Right lobe of liver (tissue), 6 donors: ENCODE measurements at regions not wholly inside any gene's neighbourhood (a gene's known extent, or its start where the extent isn't known, plus 50 kb on each side); places are given as distances from the start of the nearest gene placed in this dataset.

ENCODE experiments used
- ATAC-seq, 4 donors: fragments of 200-7000 bp; cut with Tn5 transposase; one replicate each; pipeline ENCODE4 v1.9.1; 2020; ENCODE audit warnings: mild to moderate bottlenecking in 4 of 4, moderate library complexity in 4 of 4
- DNase-seq, 3 donors: peaks; one replicate each; pipeline ENCODE4 v3.0.0-alpha.2; 2020
- H3K27ac ChIP-seq, 3 donors: fragments of 200-600 bp; one replicate each; pipeline ENCODE4 v1.8.0; 2022
- H3K27me3 ChIP-seq, 2 donors: fragments of 200-600 bp; one replicate each; pipeline ENCODE4 v1.8.0; 2022
- H3K36me3 ChIP-seq, 4 donors: fragments of 200-600 bp; sonication (generic) in 1 of 4; one replicate each; pipeline versions ENCODE4 v1.5.1 to v1.8.0; 2017 to 2022; ENCODE audit warnings: control low read depth in 1 of 4
- H3K4me1 ChIP-seq, 4 donors: fragments of 200-600 bp; sonication (generic) in 1 of 4; one replicate each; pipeline versions ENCODE4 v1.5.1 to v1.8.0; 2017 to 2022; ENCODE audit warnings: control low read depth in 1 of 4
- H3K4me3 ChIP-seq, 3 donors: fragments of 200-600 bp; one replicate each; pipeline ENCODE4 v1.8.0; 2022
- H3K9me3 ChIP-seq, 4 donors: fragments of 200-600 bp; sonication (generic) in 1 of 4; one replicate each; pipeline versions ENCODE4 v1.5.1 to v1.8.0; 2017 to 2022; ENCODE audit warnings: control low read depth in 1 of 4
- CTCF ChIP-seq, 4 donors: fragments of 200-600 bp in 3 of 4; fragments of 450-650 bp in 1 of 4; IDR thresholded peaks; one replicate each; pipeline versions ENCODE4 v1.5.1 to v1.8.0; 2016 to 2022; ENCODE audit warnings: antibody characterized with exemption in 4 of 4, mild to moderate bottlenecking in 2 of 4
- POLR2A ChIP-seq: fragments of 450-650 bp; IDR thresholded peaks from one replicate; pipeline ENCODE4 v1.6.1; 2017; ENCODE audit warnings: antibody characterized with exemption, mild to moderate bottlenecking
- WGBS: methylation state at CpG from one replicate; pipeline ENCODE4 v1.1.6; 2018; ENCODE audit warnings: low coverage, low lambda C conversion rate; ENCODE audit not compliant: insufficient coverage; ENCODE audit errors: missing lambda C conversion rate; 5-methylcytosine and 5-hydroxymethylcytosine counted together
- intact Hi-C, 2 donors: fragments of 100-400 bp; cut with DNase I; formaldehyde crosslinking; loops; one replicate each; pipeline versions ENCODE4 v1.11.2 to v1.14.1; 2022
- donor health status: DM: no; HTN: yes; CAD: no.
- donor health status: DM: no; HTN: no; CAD: no.
- donor health status: DM: no; HTN: no; CAD: no.
- donor health status: DM: no; HTN: yes; CAD: no.
- donor health status: DM: no; HTN: yes; CAD: no.

GRCh38 chr10:46226900-46227558 lies 59.8 kb upstream of the ANTXRL start:
- Histone ChIP-seq H3K9me3 (no peaks in the 10 kb centered on the region), H3K36me3 (no peaks in the 10 kb centered on the region), H3K4me3 (no peak overlapping the region), H3K27me3 (no peaks in the 10 kb centered on the region), H3K27ac (no peak overlapping the region), H3K4me1 (no peaks in the 10 kb centered on the region)
- ATAC-seq (no peak), DNase-seq (no peak)
- intact Hi-C loops: no loop called here
- WGBS: 75% methylated on average over 4 of the region's 7 CpGs
- no peak for TF ChIP-seq POLR2A
- TF ChIP-seq CTCF (IDR thresholded peaks at IDR 0.05): no peak

GRCh38 chr10:46227571-46227935 lies 59.2 kb upstream of the ANTXRL start:
- Histone ChIP-seq H3K27ac (no peak overlapping the region), H3K9me3 (no peaks in the 10 kb centered on the region), H3K4me3 (no peak overlapping the region), H3K36me3 (no peaks in the 10 kb centered on the region), H3K27me3 (no peaks in the 10 kb centered on the region), H3K4me1 (no peaks in the 10 kb centered on the region)
- TF ChIP-seq CTCF (IDR thresholded peaks at IDR 0.05) (no peak), POLR2A (no peak)
- WGBS: 64% methylated on average over 2 of the region's 4 CpGs
- ATAC-seq (no peak), DNase-seq (no peak)
- intact Hi-C loops: no loop called here

- Histone ChIP-seq H3K4me3 (no peak overlapping the region), H3K9me3 (no peaks in the 10 kb centered on the region), H3K36me3 (no peaks in the 10 kb centered on the region), H3K27ac (no peak overlapping the region), H3K4me1 (no peaks in the 10 kb centered on the region), H3K27me3 (no peaks in the 10 kb centered on the region)
- intact Hi-C loops: no loop called here
- ATAC-seq: peak; percentile 10 to 30 (median 14)
- no CpG with 5 or more reads among the region's 6 CpGs for WGBS
- DNase-seq: peak in 2 of 3 donors; percentile 13 to 41
- TF ChIP-seq CTCF (IDR thresholded peaks at IDR 0.05): no peak
- TF ChIP-seq POLR2A: no peak
Measured at GRCh38 chr10:46227936-46228562, 58.7 kb upstream of the ANTXRL start.

GRCh38 chr10:46228563-46229071 lies 58.2 kb upstream of the ANTXRL start:
- 7% methylated on average over 2 of the region's 7 CpGs for WGBS
- Histone ChIP-seq H3K27me3 (no peaks in the 10 kb centered on the region), H3K4me1 (no peaks in the 10 kb centered on the region), H3K27ac (no peak overlapping the region), H3K9me3 (no peaks in the 10 kb centered on the region), H3K36me3 (no peaks in the 10 kb centered on the region), H3K4me3 (no peak overlapping the region)
- DNase-seq: peak; percentile 71 to 86 (median 75)
- TF ChIP-seq CTCF (IDR thresholded peaks at IDR 0.05) (peak; percentile 72 to 90 (median 88)), POLR2A (no peak)
- peak; percentile 94 to 99 (median 96) for ATAC-seq
- intact Hi-C loops: no loop called here
